ENCODE measurements at regions not wholly inside any gene's neighbourhood (a gene's known extent, or its start where the extent isn't known, plus 50 kb on each side); places are given as distances from the start of the nearest gene placed in this dataset.

- TF ChIP-seq RERE (CRISPR knock-in tag; IDR thresholded peaks at IDR 0.05; ENCODE audit: borderline replicate concordance) (no peak), PTTG1 (tag; IDR thresholded peaks at IDR 0.05; ENCODE audit: low read depth) (no peak), USF2 (CRISPR knock-in tag; IDR thresholded peaks at IDR 0.05) (no peak), CC2D1A (IDR thresholded peaks at IDR 0.05) (no peak), E2F4 (CRISPR knock-in tag; IDR thresholded peaks at IDR 0.05; ENCODE audit: low read depth) (no peak), KAT2B (IDR thresholded peaks at IDR 0.05; ENCODE audit: low read depth, low read length) (no peak), BCOR (IDR thresholded peaks at IDR 0.05) (no peak), MITF (IDR thresholded peaks at IDR 0.05) (no peak), SNIP1 (IDR thresholded peaks at IDR 0.05; ENCODE audit: low read depth) (no peak), ZBTB33 (CRISPR knock-in tag; IDR thresholded peaks at IDR 0.05) (no peak), PRPF4 (IDR thresholded peaks at IDR 0.05; ENCODE audit: insufficient read depth, low read depth, low read length, poor library complexity, severe bottlenecking) (no peak), RAD51 (IDR thresholded peaks at IDR 0.05; ENCODE audit: borderline replicate concordance, low read depth) (no peak), ZNF316 (IDR thresholded peaks at IDR 0.05) (no peak)
Measured at GRCh38 chr3:180478695-180479094, 123.3 kb upstream of the TTC14 start (continued).
